ENCODE measurements at regions not wholly inside any gene's neighbourhood (a gene's known extent, or its start where the extent isn't known, plus 50 kb on each side); places are given as distances from the start of the nearest gene placed in this dataset.

DNA sequence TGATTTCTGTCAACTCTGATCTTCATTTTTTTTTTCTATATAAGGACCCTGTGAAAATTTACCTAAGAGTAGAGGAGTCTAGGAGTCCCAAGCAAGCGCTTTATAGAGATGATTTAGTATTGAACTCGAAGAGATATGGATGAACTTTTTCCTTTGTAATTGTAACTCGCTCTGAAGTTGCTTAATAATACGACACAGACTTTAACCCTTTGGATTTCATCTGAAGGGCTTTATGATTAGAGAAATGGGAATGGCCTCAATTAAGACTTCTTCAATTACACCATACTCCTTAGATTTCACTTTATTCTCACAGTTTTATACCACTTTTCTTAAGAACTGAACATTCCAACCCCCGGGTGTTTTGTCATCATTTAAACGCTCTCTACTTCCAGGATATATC lies 647.7 kb downstream of the HTR1A start:
- H3K4me1 Mint-ChIP-seq = no peaks in the 10 kb centered on the region
- TF ChIP-seq, protein P1, sequence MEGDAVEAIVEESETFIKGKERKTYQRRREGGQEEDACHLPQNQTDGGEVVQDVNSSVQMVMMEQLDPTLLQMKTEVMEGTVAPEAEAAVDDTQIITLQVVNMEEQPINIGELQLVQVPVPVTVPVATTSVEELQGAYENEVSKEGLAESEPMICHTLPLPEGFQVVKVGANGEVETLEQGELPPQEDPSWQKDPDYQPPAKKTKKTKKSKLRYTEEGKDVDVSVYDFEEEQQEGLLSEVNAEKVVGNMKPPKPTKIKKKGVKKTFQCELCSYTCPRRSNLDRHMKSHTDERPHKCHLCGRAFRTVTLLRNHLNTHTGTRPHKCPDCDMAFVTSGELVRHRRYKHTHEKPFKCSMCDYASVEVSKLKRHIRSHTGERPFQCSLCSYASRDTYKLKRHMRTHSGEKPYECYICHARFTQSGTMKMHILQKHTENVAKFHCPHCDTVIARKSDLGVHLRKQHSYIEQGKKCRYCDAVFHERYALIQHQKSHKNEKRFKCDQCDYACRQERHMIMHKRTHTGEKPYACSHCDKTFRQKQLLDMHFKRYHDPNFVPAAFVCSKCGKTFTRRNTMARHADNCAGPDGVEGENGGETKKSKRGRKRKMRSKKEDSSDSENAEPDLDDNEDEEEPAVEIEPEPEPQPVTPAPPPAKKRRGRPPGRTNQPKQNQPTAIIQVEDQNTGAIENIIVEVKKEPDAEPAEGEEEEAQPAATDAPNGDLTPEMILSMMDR (conservative IDR thresholded peaks at IDR 0.05) = no peak

DNA sequence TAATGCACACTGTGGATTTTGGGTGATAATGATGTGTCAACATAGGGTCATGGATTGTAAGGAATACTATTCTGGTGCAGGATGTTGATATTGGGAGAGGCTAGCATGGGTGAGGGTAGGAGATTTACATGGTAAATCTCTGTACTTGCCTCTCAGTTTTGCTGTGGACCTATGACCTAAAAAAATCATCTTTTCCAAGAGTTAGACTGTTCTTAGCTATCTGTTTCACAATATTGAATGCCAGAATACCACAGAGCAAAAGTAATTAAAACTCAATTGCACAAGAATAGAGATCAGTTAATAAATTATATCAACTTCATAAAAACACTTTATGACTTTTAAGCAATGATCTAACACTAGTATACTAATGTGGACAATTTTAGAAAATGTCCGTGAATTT lies 651.6 kb downstream of the HTR1A start:
- TF ChIP-seq, protein P1 (conservative IDR thresholded peaks at IDR 0.05) = no peak
- Mint-ChIP-seq H3K4me1 (no peaks in the 10 kb centered on the region), H3K27ac (ENCODE audit: unreplicated experiment) (no peak overlapping the region), H3K4me3 (no peak overlapping the region), H3K9me3 (no peaks in the 10 kb centered on the region), H3K27me3 (ENCODE audit: low read depth) (no peaks in the 10 kb centered on the region), H3K36me3 (ENCODE audit: low read depth) (no peaks in the 10 kb centered on the region)
- no peak for DNase-seq (ENCODE audit: low read depth, low spot score)

More for the DNA sequence above, 647.7 kb downstream of the HTR1A start:
- DNase-seq (ENCODE audit: low read depth, low spot score) = no peak
- H3K9me3 Mint-ChIP-seq = peaks cover 6% of the 10 kb centered on the region
- no peak overlapping the region for H3K4me3 Mint-ChIP-seq
- H3K36me3 Mint-ChIP-seq (ENCODE audit: low read depth) = no peaks in the 10 kb centered on the region
- H3K27ac Mint-ChIP-seq (ENCODE audit: unreplicated experiment) = no peak overlapping the region
- H3K27me3 Mint-ChIP-seq (ENCODE audit: low read depth) = peaks cover 3% of the 10 kb centered on the region

DNA sequence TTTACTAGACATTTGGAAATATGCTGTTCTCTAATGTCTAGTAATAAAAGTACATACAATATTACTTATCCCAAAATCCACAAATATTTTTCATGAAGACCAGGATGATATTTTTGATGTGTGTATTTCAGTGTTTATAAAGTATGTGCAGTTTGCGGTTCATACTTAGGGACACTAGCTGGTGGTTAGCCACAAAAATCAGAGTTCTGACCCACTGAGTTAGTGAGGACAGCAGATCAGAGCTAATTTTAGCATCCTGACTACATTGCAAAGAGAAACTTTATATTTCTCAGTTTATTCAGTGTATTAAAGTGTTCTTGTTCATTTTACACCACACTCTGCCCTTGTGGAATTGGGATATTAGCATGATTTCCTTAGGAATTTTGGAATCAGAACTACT lies 655.3 kb downstream of the HTR1A start:
- Mint-ChIP-seq H3K4me1 (no peaks in the 10 kb centered on the region), H3K27ac (ENCODE audit: unreplicated experiment) (peak overlapping the region; percentile 94), H3K27me3 (ENCODE audit: low read depth) (peaks cover 3% of the 10 kb centered on the region), H3K9me3 (no peaks in the 10 kb centered on the region), H3K4me3 (no peak overlapping the region), H3K36me3 (ENCODE audit: low read depth) (no peaks in the 10 kb centered on the region)
- DNase-seq (ENCODE audit: low read depth, low spot score) = no peak
- TF ChIP-seq, protein P1 (conservative IDR thresholded peaks at IDR 0.05) = no peak

DNA sequence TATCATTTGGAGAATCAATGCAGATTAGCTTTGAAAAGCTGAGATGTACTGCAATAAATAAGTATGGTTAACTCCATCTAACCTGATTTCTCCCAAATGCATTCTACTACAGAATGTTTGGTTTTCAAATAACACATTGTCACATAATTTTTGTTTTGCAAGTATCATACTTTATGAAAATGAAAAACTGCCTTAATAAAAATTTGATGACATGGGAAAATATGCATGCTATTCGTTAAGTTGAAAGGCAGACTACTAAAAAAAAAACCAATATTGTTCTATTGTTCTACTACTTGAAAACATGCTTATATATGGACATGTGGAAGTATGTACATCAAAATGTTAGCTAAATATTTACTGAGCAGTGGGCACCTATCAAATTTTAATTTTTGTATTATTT lies 668.9 kb downstream of the HTR1A start:
- Mint-ChIP-seq H3K9me3 (no peaks in the 10 kb centered on the region), H3K36me3 (ENCODE audit: low read depth) (no peaks in the 10 kb centered on the region), H3K4me1 (no peaks in the 10 kb centered on the region)

DNA sequence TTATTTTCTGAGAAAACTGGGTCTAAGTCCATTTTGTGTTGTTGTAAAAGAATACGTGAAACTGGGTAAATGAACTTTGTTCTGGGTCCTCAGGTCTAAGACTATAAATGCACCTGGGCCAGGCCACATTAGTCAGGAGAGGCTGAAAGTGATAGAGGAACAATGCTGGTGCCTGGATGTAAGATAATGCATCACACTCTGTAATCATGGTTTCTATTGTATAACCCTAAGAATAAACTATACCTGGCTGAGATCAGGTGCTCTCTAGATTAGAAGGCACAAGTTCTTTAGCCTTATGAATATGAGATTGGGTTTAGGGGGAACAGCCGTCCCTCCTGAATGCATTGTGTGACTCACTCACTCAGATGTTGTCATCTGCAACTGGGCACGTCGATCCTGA lies 675.5 kb downstream of the HTR1A start:
- H3K4me1 Mint-ChIP-seq = no peaks in the 10 kb centered on the region
- H3K4me3 Mint-ChIP-seq = no peak overlapping the region
- peaks cover 5% of the 10 kb centered on the region for H3K9me3 Mint-ChIP-seq
- no peak overlapping the region for H3K27ac Mint-ChIP-seq (ENCODE audit: unreplicated experiment)
- H3K27me3 Mint-ChIP-seq (ENCODE audit: low read depth) = no peaks in the 10 kb centered on the region
- no peak for DNase-seq (ENCODE audit: low read depth, low spot score)
- TF ChIP-seq, protein P1 (conservative IDR thresholded peaks at IDR 0.05) = no peak
- H3K36me3 Mint-ChIP-seq (ENCODE audit: low read depth) = no peaks in the 10 kb centered on the region

More for the DNA sequence above, 668.9 kb downstream of the HTR1A start:
- TF ChIP-seq, protein P1 (conservative IDR thresholded peaks at IDR 0.05) = no peak
- no peak overlapping the region for H3K27ac Mint-ChIP-seq (ENCODE audit: unreplicated experiment)
- H3K4me3 Mint-ChIP-seq = no peak overlapping the region
- no peaks in the 10 kb centered on the region for H3K27me3 Mint-ChIP-seq (ENCODE audit: low read depth)
- DNase-seq (ENCODE audit: low read depth, low spot score) = no peak

DNA sequence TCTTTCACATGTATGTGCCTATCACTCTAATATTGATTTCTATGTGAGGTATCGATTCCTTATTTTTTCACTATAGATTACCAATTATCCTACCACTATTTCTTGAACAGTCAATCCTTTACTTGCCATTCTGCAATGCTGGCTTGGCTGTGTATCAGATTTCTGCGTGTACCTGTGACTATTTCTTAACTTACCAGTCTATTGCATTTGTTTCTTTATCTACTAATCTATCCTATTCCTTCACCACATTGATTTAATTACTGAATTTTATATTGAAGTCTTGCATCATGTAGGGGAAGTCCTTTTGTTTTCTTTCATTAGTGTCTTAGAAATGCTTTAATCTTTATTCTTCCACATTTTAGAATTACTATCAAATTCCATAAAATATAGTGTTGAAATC lies 684.8 kb downstream of the LRRC70 start:
- TF ChIP-seq, protein P1 (conservative IDR thresholded peaks at IDR 0.05) = no peak
- Mint-ChIP-seq H3K27me3 (ENCODE audit: low read depth) (no peaks in the 10 kb centered on the region), H3K27ac (ENCODE audit: unreplicated experiment) (no peak overlapping the region), H3K4me3 (no peak overlapping the region), H3K4me1 (no peaks in the 10 kb centered on the region), H3K36me3 (ENCODE audit: low read depth) (no peaks in the 10 kb centered on the region), H3K9me3 (no peaks in the 10 kb centered on the region)
- DNase-seq (ENCODE audit: low read depth, low spot score) = no peak
